DMS53 (cell line): ENCODE measurements at regions not wholly inside any gene's neighbourhood (a gene's known extent, or its start where the extent isn't known, plus 50 kb on each side); places are given as distances from the start of the nearest gene placed in this dataset.
"Not testable (repeated sequence)": the region's sequence is repeated elsewhere in the genome, so short reads cannot be mapped to it uniquely, and the experiment has no call there.

Source experiments
- DNase-seq: peaks from one replicate; lab custom pipeline; 2025; lab: John Stamatoyannopoulos, UW

- no peak for DNase-seq
Observed at GRCh38 chr12:40431169-40431568, 206.4 kb downstream of the LRRK2 start.

DNA sequence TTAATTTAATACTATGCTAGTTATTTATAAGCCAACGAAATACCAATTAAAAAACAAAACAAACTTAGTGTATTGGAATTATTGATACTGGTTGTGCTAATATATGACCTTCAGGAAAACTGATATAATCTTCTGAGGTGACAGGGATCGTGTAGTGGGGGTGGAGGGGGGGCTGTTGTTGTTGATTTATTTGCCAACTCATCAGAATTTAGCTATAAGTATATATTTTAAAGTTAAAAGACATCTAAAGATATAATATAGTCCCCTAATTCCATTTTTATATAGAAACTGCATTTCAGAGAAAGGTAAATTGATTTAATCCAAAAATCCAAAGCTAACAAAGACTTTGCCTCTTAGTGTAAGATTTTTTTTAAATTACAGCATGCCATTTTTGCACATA, 210.5 kb downstream of the LRRK2 start:
- DNase-seq, result no peak

DNA sequence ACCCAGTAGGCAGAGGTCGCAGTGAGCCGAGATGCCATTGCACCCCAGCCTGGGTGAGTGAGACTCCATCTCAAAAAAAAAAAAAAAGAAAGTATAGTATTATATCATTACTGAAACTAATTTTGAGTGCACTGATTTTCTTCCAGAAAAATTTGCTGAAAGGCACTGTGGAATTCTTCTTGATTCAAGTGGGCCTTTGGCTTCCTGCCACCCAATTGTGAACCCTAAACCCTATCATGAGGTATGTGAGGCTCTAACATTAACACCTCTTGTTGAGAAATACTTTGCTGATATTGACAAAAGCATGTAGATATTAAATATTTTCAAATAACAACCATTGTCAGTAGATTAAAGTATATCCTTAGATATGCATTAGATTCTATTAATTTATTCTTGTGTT, 211.2 kb downstream of the LRRK2 start:
- no peak for DNase-seq

DNA sequence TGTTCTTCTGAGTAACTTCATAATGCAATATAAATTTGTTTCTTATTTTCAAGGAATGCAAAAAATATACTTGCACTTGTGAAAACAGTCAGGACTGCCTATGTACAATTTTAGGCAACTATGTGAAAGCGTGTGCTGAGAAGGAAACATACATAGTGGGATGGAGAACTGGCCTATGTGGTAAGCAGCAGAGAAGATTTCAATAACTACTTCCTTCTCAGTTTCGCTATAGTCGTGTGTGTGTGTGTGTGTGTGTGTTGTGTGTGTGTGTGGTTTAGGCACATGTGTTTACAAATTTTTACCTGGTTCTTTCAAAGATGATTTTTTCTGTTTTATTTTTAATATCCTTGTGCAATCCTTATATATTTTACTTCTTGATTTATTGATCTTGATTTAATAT, 211.8 kb downstream of the LRRK2 start:
- DNase-seq, result no peak

DNA sequence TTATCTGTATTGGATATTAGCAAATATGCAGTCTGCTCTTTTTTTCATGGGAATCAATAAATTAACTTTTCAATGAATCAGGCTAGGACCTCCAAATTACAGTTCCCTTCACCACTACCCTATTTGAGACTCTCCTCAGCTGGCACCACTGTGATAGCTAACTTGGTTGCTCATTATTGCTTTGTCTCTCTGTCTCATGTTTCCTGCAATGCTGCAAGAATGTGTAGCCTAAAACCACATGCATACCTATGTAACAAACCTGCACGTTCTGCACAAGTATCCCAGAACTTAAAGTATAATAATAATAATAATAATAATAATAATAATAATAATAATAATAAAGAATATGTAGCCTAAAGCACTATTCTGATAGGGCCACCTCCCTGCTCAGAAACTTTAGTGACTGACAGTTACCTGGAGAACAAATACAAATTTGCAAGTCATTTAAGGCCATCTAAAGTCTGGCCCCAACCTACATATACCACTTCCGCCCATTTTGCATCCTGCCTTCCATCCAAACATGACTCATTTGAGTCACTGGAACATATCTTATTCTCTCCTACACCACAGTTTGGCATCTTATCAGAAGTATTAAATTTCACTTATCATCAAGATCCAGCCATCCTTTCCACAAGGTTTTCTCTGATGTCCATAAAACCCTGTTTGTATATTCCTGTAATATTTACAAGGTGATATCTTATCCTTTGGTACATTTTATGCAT, 215.1 kb downstream of the LRRK2 start:
- no peak for DNase-seq

DNA sequence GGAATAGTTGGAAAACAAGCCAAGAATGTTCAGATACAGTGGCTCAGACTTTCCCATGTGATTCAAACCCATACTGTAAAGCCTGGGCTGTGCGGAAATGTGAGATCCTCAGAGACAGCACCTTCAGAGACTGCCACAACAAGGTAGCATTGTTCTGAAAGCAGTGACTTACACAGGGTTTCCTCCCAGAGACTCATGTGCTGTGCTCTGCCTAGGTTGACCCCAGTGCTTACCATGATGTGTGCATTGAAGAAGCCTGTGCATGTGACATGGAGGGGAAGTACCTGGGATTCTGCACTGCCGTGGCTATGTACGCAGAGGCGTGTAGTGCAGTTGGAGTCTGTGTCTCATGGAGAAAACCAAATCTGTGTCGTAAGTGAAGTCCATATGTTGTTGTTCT, 219.4 kb downstream of the LRRK2 start:
- DNase-seq, result no peak

GRCh38 chr12:40446385-40446784, 221.6 kb downstream of the LRRK2 start:
- DNase-seq, result peak; percentile 83

- not testable (repeated sequence) for DNase-seq
Observed at GRCh38 chr12:40448523-40448922, 223.7 kb downstream of the LRRK2 start.

DNA sequence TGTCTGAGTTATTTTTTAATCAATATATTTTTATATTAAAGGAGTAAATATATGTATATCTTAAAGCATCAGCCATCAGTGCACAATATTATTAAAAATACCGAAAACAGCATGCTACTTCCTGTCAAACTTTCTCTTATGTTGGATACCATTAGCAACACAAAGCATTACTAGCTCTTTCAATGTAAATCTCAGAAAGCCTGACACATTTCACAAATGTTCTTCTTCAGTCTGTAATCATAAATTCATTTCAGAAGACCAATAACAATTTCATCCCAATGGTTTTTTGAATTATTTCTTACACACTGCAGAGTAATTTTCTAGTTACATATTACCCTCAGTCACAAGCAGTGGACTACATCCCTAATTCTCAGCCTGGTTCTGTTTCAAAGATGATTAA, 226.9 kb downstream of the LRRK2 start:
- no peak for DNase-seq

GRCh38 chr12:40464121-40464520, 228.1 kb upstream of the CNTN1 start:
- DNase-seq, result no peak

DNA sequence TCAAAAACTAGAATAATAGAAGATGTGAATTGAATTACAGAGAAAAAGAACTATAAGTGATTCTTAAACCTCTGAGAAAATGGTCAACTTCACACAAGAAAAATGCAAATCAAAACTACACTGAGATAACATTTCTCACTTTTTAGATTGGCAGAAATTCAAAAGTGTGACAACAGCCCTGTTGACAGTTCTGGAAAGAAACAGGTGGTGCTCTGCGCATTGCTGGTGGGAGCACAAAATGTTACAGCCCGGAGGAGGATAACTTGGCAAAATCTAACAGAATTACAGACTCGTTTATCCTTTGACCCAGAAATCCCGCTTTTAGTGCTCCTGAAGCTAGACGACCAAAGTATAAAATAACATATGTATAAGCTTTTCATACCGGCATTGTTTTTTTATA, 222.5 kb upstream of the CNTN1 start:
- peak; percentile 42 for DNase-seq

GRCh38 chr12:40473962-40474361, 218.3 kb upstream of the CNTN1 start:
- no peak for DNase-seq

DNA sequence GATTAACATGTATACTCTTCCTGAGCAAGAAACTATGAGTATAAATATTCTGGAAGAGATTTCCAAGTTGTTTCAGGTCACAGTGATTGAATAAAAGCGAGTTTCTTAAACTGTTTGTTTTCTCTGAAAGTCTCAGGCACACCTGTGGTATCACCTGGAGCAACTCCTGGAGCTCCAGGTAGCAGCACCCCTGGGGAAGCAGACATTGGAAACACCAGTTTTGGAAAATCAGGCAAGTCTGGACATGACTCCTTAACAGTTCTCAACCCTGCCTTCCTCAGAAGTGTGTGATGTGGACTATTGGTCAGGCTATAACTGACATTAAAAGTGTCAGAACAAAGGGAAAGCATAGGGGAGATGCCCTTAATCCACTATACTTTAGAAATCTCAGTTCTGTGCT, 217.6 kb upstream of the CNTN1 start:
- DNase-seq, result no peak

DNA sequence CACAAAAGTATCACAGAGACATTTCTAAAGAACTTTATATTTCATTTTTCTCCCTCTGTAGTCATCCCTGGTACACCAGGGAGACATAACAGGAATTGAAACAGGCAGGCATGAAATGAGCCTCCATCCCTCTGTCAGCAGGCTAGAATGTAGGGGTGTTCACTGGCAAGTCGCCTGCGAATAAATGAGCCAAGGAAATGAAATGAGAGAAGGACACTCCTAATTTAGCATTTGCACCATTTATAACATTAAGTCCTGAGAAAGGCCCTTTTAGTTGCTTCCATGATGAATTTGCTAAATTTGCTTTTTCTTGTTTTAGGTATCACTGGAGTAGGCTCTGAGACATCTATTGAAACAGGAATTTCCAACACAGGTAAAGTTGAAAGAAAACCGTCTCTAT, 192.4 kb upstream of the CNTN1 start:
- no peak for DNase-seq

- DNase-seq, result no peak
Observed at GRCh38 chr12:40502322-40502721, 189.9 kb upstream of the CNTN1 start.

GRCh38 chr12:40505327-40505726, 186.9 kb upstream of the CNTN1 start:
- DNase-seq, result peak; percentile 60

DNA sequence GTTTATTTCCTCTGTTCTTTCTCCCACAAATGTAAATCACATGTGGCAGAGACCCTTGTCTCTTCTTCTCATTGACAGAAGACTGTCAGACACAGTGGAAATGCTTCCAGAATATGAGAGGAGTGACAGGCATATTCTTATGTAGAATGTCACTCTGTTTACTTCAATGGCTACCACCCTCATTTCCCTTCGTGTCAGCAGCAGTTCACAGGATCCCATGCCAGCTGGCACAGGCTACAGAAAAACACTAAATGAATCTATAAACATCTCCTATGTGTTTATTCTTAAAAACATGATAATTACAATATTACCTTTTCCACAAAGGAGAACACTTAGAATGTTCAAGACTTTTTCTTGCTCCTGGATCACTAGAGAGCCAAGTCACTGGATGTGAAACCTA, 183.8 kb upstream of the CNTN1 start:
- DNase-seq, result no peak

DNA sequence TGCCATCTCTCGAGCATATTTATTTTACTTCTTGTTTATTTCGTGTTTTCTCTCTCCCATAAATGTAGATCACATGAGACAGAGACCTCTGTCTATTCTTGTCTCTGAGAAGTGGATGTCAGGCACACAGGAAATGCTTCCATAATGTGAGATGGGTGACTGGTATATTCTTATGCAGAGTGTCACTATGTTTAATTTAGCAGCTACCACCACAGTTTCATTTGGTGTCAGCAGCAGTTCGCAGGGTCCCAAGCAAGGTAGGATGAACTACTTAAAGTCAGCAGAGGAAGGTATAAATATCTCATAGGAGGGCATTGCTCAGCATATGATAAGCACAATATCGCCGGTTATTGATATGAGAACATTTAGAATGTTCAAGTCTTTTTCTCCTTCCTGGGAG, 180.9 kb upstream of the CNTN1 start:
- DNase-seq, result no peak

- DNase-seq, result no peak
Observed at GRCh38 chr12:40515041-40515816, 177.0 kb upstream of the CNTN1 start.

- DNase-seq, result no peak
Observed at GRCh38 chr12:40522837-40523236, 169.4 kb upstream of the CNTN1 start.

DNA sequence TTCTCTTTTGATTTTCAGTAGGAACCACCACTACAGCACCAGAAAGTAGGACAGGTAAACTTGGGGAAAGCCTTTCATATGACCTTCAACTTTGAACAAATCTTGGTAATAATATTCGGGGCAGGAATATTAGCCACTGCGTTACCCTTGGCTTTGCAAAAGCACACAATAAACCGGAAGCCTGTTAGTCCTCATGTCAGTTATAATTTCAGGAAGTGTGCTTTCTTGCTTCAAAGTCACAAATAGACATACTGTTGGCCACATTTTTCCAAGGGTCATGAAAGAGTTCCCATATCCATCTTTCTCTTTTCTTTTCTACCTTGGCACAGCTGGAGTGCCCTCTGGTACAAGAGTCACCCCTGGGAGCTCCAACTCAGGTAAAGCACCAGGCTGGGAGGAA, 167.2 kb upstream of the CNTN1 start:
- DNase-seq, result no peak

DNA sequence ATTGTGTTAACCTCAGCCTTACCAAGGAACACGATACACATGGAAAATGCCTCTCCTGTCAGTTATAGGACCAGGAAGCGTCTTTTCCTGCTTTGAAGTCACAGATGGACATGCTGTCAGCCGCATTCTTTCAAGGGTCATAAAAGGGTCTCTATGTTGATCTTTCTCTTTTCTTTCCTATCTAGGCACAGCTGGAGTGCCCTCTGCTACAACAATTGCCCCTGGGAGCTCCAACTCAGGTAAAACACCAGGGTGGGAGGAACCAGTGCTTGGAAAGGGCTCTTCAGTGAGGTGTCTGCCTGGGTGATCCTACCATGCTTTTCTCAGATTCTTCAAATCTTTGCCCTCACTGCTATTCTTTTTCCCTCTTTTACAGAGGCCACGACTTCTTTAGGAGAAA, 157.4 kb upstream of the CNTN1 start:
- no peak for DNase-seq

DNA sequence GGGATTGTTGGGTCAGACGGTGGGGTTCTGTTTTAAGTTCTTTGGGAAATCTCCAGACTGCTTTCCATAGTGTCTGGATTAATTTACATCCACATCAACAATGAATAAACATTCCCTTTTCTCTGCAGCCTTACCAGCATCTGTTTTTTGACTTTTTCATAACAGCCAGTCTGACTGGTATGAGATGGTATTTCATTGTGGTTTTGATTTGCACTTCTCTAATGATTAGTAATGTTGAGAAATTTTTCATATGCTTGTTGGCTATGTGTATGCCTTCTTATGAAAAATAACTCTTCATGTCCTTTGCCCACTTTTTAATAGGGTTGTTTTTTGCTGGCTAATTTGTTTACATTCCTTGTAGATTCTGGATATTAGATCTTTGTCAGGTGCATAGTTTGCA, 140.8 kb upstream of the CNTN1 start:
- DNase-seq, result no peak

DNA sequence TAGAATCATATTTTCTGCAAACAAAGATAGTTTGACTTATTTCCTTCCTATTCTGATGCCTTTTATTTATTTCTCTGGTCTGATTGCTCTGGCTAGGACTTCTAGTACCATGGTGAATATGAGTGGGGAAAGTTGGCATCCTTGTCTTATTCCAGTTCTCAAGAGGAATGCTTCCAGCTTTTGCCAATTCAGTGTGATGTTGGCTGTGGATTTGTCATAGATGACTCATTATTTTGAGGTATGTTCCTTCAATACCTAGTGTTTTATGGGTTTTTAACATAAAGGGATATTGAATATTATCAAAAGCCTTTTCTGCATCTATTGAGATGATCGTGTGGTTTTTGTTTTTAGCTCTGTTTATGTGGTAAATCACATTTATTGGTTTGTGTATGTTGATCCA, 139.4 kb upstream of the CNTN1 start:
- no peak for DNase-seq
